K562 (cell line): ENCODE measurements at regions not wholly inside any gene's neighbourhood (a gene's known extent, or its start where the extent isn't known, plus 50 kb on each side); places are given as distances from the start of the nearest gene placed in this dataset.

Source experiments
- ATAC-seq: fragments of 200-7000 bp; cut with Tn5 transposase; 3 replicates; pipeline ENCODE4 v1.9.1; 2020; ENCODE audit warnings: moderate library complexity
- BruUV-seq: library from RNA; stranded (reverse); fragments of 400-500 nt; replicated peaks from 2 replicates; lab custom pipeline; 2021; lab: Mats Ljungman, UMichigan
- CTCF ChIA-PET: fragments of 300-600 bp; formaldehyde crosslinking; extraction: SDS; loops from one replicate; lab custom pipeline; 2021; ENCODE audit warnings: low intra/inter-chr PET ratio; lab: Yijun Ruan, JAX
- POLR2A ChIA-PET: fragments of 300-600, 350-650 bp; sonication (Branson Sonifier 250); formaldehyde crosslinking; extraction: SDS; loops from one replicate; lab custom pipeline; 2021; ENCODE audit warnings: antibody characterized with exemption, inconsistent platforms; lab: Yijun Ruan, JAX
- DNase-seq, 4 experiments: peaks; one replicate each; pipeline versions ENCODE4 v3.0.0 to v3.0.0-alpha.2; 2011 to 2018; ENCODE audit warnings: low spot score in 3 of 4, mixed read lengths in 3 of 4; ENCODE audit errors: extremely low read depth in 1 of 4
- FAIRE-seq: peaks from 2 replicates; lab custom pipeline; 2011; peaks lifted over from hg19 to GRCh38; lab: Jason Lieb, UNC
- H2AFZ ChIP-seq: 2 replicates; pipeline ENCODE4 v1.6.0; 2011; ENCODE audit warnings: low read depth, low read length, control low read depth, inconsistent platforms
- H3K27ac ChIP-seq: fragments of 200-600 bp; 3 replicates; pipeline ENCODE4 v1.8.0; 2011; ENCODE audit warnings: low read depth, mild to moderate bottlenecking, control low read depth, inconsistent platforms, low read length, moderate library complexity, mixed read lengths; ENCODE audit errors: extremely low read depth
- H3K27me3 ChIP-seq, 2 experiments: fragments of 300-600 bp in 1 of 2; 2 replicates in 1 of 2; 3 replicates in 1 of 2; pipeline versions ENCODE4 v1.6.0 to v1.8.0; 2011; ENCODE audit warnings: inconsistent platforms in 2 of 2, low read length in 2 of 2, mild to moderate bottlenecking in 1 of 2, mixed read lengths in 1 of 2, moderate library complexity in 1 of 2; ENCODE audit not compliant: control insufficient read depth in 2 of 2, insufficient read depth in 2 of 2
- H3K36me3 ChIP-seq: fragments of 300-600 bp; 3 replicates; pipeline ENCODE4 v1.8.0; 2011; ENCODE audit warnings: mild to moderate bottlenecking, low read length, inconsistent platforms; ENCODE audit not compliant: control insufficient read depth, insufficient read depth
- H3K4me1 ChIP-seq, 2 experiments: fragments of 200-600 bp in 1 of 2; replicated peaks in 1 of 2; 2 replicates in 1 of 2; 3 replicates in 1 of 2; pipeline versions ENCODE4 v1.5.1 to v1.8.0; 2011; ENCODE audit warnings: inconsistent platforms in 2 of 2, low read length in 2 of 2, mild to moderate bottlenecking in 1 of 2, mixed read lengths in 1 of 2, moderate library complexity in 1 of 2; ENCODE audit not compliant: control insufficient read depth in 2 of 2, insufficient read depth in 2 of 2
- H3K4me2 ChIP-seq: 2 replicates; pipeline ENCODE4 v1.6.1; 2011; ENCODE audit warnings: low read length, control low read depth, inconsistent platforms, mixed read lengths; ENCODE audit not compliant: insufficient read depth
- H3K4me3 ChIP-seq: fragments of 200-600 bp; sonication (generic), shearing (Covaris generic); 2 replicates; pipeline ENCODE4 v1.5.1; 2016; ENCODE audit warnings: control low read depth, inconsistent platforms
- H3K79me2 ChIP-seq: fragments of 200-600 bp; 3 replicates; pipeline ENCODE4 v1.8.0; 2011; ENCODE audit warnings: low read length, inconsistent platforms; ENCODE audit not compliant: control insufficient read depth, insufficient read depth
- H3K9ac ChIP-seq, 2 experiments: 2 replicates each; pipeline versions ENCODE4 v1.6.0 to v1.6.1; 2011; ENCODE audit warnings: low read depth in 2 of 2, low read length in 2 of 2, control low read depth in 1 of 2, inconsistent platforms in 1 of 2, mild to moderate bottlenecking in 1 of 2, mixed read lengths in 1 of 2; ENCODE audit not compliant: insufficient read depth in 1 of 2
- H3K9me1 ChIP-seq: one replicate; pipeline ENCODE4 v1.6.0; 2011; ENCODE audit warnings: inconsistent platforms, mild to moderate bottlenecking, low read length, moderate library complexity; ENCODE audit not compliant: control insufficient read depth, insufficient read depth
- H3K9me3 ChIP-seq: replicated peaks from 2 replicates; pipeline ENCODE4 v1.5.1; 2011; ENCODE audit warnings: low read depth, low read length, inconsistent platforms; ENCODE audit not compliant: control insufficient read depth, insufficient read depth
- H4K20me1 ChIP-seq: replicated peaks from 2 replicates; pipeline ENCODE4 v1.6.1; 2011; ENCODE audit warnings: low read length, inconsistent platforms, mixed read lengths; ENCODE audit not compliant: control insufficient read depth, insufficient read depth
- BCOR ChIP-seq: fragments of 450-650 bp; IDR thresholded peaks from 2 replicates; pipeline ENCODE4 v1.6.1; 2016
- CTCF ChIP-seq, 3 experiments: IDR thresholded peaks in 2 of 3; conservative IDR thresholded peaks in 1 of 3; 2 replicates each; pipeline ENCODE4 v1.5.1; 2011 to 2012; ENCODE audit warnings: low read length in 3 of 3, mild to moderate bottlenecking in 3 of 3, control low read depth in 2 of 3, improper control_type of control experiment in 1 of 3, inconsistent platforms in 1 of 3, low read depth in 1 of 3, mixed read lengths in 1 of 3, moderate library complexity in 1 of 3; ENCODE audit not compliant: insufficient read depth in 2 of 3
- MCM7 ChIP-seq, 2 experiments: fragments of 450-650 bp; IDR thresholded peaks; 2 replicates each; pipeline ENCODE4 v1.6.1; 2016 to 2018
- MYBL2 ChIP-seq, 2 experiments: fragments of 450-650 bp in 1 of 2; sonication (generic) in 1 of 2; formaldehyde crosslinking in 1 of 2; IDR thresholded peaks; 2 replicates each; pipeline versions ENCODE4 v1.6.1 to v1.8.1; 2017 to 2022; ENCODE audit warnings: borderline replicate concordance in 1 of 2, inconsistent platforms in 1 of 2, low read depth in 1 of 2, mild to moderate bottlenecking in 1 of 2, missing genetic modification reagents in 1 of 2, moderate library complexity in 1 of 2
- NEUROD1 ChIP-seq: fragments of 150-350 bp; IDR thresholded peaks from 2 replicates; pipeline ENCODE4 v1.6.1; 2014; ENCODE audit warnings: borderline replicate concordance, low read length, low read depth; ENCODE audit not compliant: partially characterized antibody
- NRF1 ChIP-seq, 2 experiments: fragments of 450-650 bp; IDR thresholded peaks in 1 of 2; conservative IDR thresholded peaks in 1 of 2; 2 replicates each; pipeline ENCODE4 v1.6.1; 2014; ENCODE audit warnings: mild to moderate bottlenecking in 2 of 2
- PHF8 ChIP-seq: fragments of 200-600 bp; sonication (generic); IDR thresholded peaks from 2 replicates; pipeline ENCODE4 v1.6.1; 2012; ENCODE audit warnings: mixed run types, mild to moderate bottlenecking, inconsistent platforms, low read length, moderate library complexity, borderline replicate concordance
- PRPF4 ChIP-seq: fragments of 200-400 bp; formaldehyde crosslinking; IDR thresholded peaks from one replicate; pipeline ENCODE4 v1.6.1; 2017; ENCODE audit warnings: low read length, low read depth, mild to moderate bottlenecking; ENCODE audit not compliant: insufficient read depth, poor library complexity, severe bottlenecking
- PURB ChIP-seq: sonication (generic); formaldehyde crosslinking; IDR thresholded peaks from 2 replicates; pipeline ENCODE4 v1.9.0; 2021; ENCODE audit warnings: low read depth, mild to moderate bottlenecking, missing genetic modification reagents
- SREBF1 ChIP-seq: fragments of 150-350 bp; IDR thresholded peaks from 2 replicates; pipeline ENCODE4 v1.6.1; 2014; ENCODE audit warnings: antibody characterized with exemption, low read depth, low read length, borderline replicate concordance
- THRAP3 ChIP-seq: fragments of 450-650 bp; IDR thresholded peaks from 2 replicates; pipeline ENCODE4 v1.6.1; 2016; ENCODE audit warnings: mild to moderate bottlenecking, inconsistent platforms, borderline replicate concordance
- ZBTB33 ChIP-seq: sonication (generic); formaldehyde crosslinking; IDR thresholded peaks from 2 replicates; pipeline ENCODE4 v1.8.1; 2023; ENCODE audit warnings: mild to moderate bottlenecking, missing genetic modification reagents
- ZNF146 ChIP-seq: IDR thresholded peaks from one replicate; pipeline ENCODE4 v1.6.1; 2018; ENCODE audit warnings: missing compliant biosample characterization; ENCODE audit not compliant: unreplicated experiment
- ZNF175 ChIP-seq: fragments of 200-800 bp; sonication (Bioruptor generic); IDR thresholded peaks from 2 replicates; pipeline ENCODE4 v1.6.1; 2016; ENCODE audit warnings: low read depth, mild to moderate bottlenecking, missing genetic modification characterization, missing compliant biosample characterization
- ZNF197 ChIP-seq: fragments of 200-800 bp; sonication (Bioruptor generic); IDR thresholded peaks from 2 replicates; pipeline ENCODE4 v1.6.1; 2016; ENCODE audit warnings: low read depth, missing genetic modification characterization, missing compliant biosample characterization
- ZNF512 ChIP-seq: IDR thresholded peaks from 2 replicates; pipeline ENCODE4 v1.6.1; 2016; ENCODE audit warnings: missing genetic modification characterization, missing compliant biosample characterization
- ZNF785 ChIP-seq: fragments of 250-450 bp; sonication (Bioruptor Pico); IDR thresholded peaks from 2 replicates; pipeline ENCODE4 v1.4.0; 2020; ENCODE audit warnings: mild to moderate bottlenecking
- WGBS: fragments of 100-300 bp; shearing (Covaris generic); methylation state at CpG from one replicate; pipeline ENCODE4 v1.1.6; 2016; ENCODE audit warnings: low coverage, mixed read lengths; ENCODE audit not compliant: insufficient coverage; ENCODE audit errors: missing lambda C conversion rate; 5-methylcytosine and 5-hydroxymethylcytosine counted together
- in situ Hi-C: fragments of 300-500 bp; cut with MboI; formaldehyde crosslinking; loops from 4 replicates; pipeline ENCODE4 v1.15.0; 2018; ENCODE audit warnings: inconsistent platforms, mixed read lengths
- intact Hi-C: fragments of 100-400 bp; cut with micrococcal nuclease; formaldehyde crosslinking; loops from 2 replicates; pipeline ENCODE4 v1.14.2; 2022
- TF ChIP-seq, protein P1 (sequence below): fragments of 250-450 bp; sonication (Bioruptor Pico); IDR thresholded peaks from 2 replicates; pipeline ENCODE4 v1.9.0; 2021; ENCODE audit warnings: mild to moderate bottlenecking

DNA sequence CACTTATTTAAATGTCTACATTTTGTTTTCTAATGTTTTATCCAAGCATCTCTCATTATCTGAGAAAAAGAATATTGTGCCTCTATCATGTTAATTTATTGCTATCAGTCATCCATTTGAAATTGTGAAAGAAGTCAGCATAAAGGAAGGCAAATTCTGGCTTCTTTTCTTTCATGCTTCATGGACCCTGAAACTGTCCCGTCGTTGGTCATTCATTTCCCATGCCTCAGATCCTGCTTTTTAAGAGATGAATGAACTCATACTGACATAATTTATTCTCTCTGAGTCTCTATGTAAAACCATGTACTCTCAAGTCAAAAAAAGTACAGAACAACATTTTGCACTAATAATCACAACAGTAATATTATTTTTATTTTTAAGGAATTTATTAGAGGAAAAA, 2512.0 kb downstream of the PCDH9 start:
- FAIRE-seq (no peak), DNase-seq (no peak), ATAC-seq (no peak)
- no peaks in the 10 kb centered on the region for H3K9me3 ChIP-seq
- no peak overlapping the region for H3K9ac ChIP-seq
- ChIA-PET POLR2A (no interaction called here), CTCF (no interaction called here)
- in situ Hi-C loops, result no loop called here
- no peaks in the 10 kb centered on the region for H3K9me1 ChIP-seq
- H2AFZ ChIP-seq, result no peak overlapping the region
- BruUV-seq, result no TSS peak
- intact Hi-C loops, result no loop called here
- H3K27ac ChIP-seq, result no peak overlapping the region
- no peaks in the 10 kb centered on the region for H3K36me3 ChIP-seq
- no peaks in the 10 kb centered on the region for H4K20me1 ChIP-seq
- H3K79me2 ChIP-seq, result no peaks in the 10 kb centered on the region
- H3K4me2 ChIP-seq, result no peak overlapping the region
- H3K4me3 ChIP-seq, result no peak overlapping the region
- WGBS, result 0% methylated on average over 2 of the region's 2 CpGs
- no peaks in the 10 kb centered on the region for H3K4me1 ChIP-seq
- H3K27me3 ChIP-seq, result no peaks in the 10 kb centered on the region
- TF ChIP-seq ZNF146 (CRISPR knock-in tag), result no peak
- no peak for TF ChIP-seq PURB
- no peak for TF ChIP-seq ZNF197 (CRISPR knock-in tag)
- no peak for TF ChIP-seq MYBL2 (IDR thresholded peaks at IDR 0.05; ENCODE audit: low read depth)
- TF ChIP-seq MYBL2 (CRISPR knock-in tag; IDR thresholded peaks at IDR 0.05; ENCODE audit: borderline replicate concordance), result no peak
- TF ChIP-seq ZNF785 (CRISPR knock-in tag), result no peak
- TF ChIP-seq ZBTB33 (CRISPR knock-in tag), result no peak
- TF ChIP-seq NRF1 (conservative IDR thresholded peaks at IDR 0.05 in 1 of 2, IDR thresholded peaks at IDR 0.05 in 1 of 2), result no peak
- TF ChIP-seq, protein P1, sequence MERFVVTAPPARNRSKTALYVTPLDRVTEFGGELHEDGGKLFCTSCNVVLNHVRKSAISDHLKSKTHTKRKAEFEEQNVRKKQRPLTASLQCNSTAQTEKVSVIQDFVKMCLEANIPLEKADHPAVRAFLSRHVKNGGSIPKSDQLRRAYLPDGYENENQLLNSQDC (CRISPR knock-in tag), result no peak
- TF ChIP-seq PRPF4, result no peak
- TF ChIP-seq CTCF (IDR thresholded peaks at IDR 0.05 in 2 of 3, conservative IDR thresholded peaks at IDR 0.05 in 1 of 3; ENCODE audit: insufficient read depth in 2 of 3, low read depth in 1 of 3, low read length in 3 of 3), result no peak
- no peak for TF ChIP-seq ZNF512 (tag)
- TF ChIP-seq THRAP3, result no peak
- TF ChIP-seq PHF8, result no peak
- no peak for TF ChIP-seq NEUROD1
- TF ChIP-seq BCOR, result no peak
- no peak for TF ChIP-seq ZNF175 (CRISPR knock-in tag)
- TF ChIP-seq SREBF1, result no peak
- TF ChIP-seq MCM7 (IDR thresholded peaks at IDR 0.05), result no peak
